Mesendoderm (in vitro differentiated cells): ENCODE measurements at regions not wholly inside any gene's neighbourhood (a gene's known extent, or its start where the extent isn't known, plus 50 kb on each side); places are given as distances from the start of the nearest gene placed in this dataset.

ENCODE experiments used
- DNase-seq: peaks from one replicate; pipeline ENCODE4 v3.0.0; 2013
- H2AK5ac ChIP-seq: 2 replicates; pipeline ENCODE4 v1.6.1; 2013; ENCODE audit warnings: low read length, inconsistent platforms
- H2BK120ac ChIP-seq: 2 replicates; pipeline ENCODE4 v1.6.1; 2013; ENCODE audit warnings: low read depth, mild to moderate bottlenecking, low read length, moderate library complexity, mixed read lengths
- H2BK15ac ChIP-seq: replicated peaks from 2 replicates; pipeline ENCODE4 v1.6.1; 2013; ENCODE audit warnings: low read depth, mild to moderate bottlenecking, moderate library complexity
- H2BK5ac ChIP-seq: 2 replicates; pipeline ENCODE4 v1.6.1; 2013; ENCODE audit warnings: low read length, inconsistent platforms
- H3K18ac ChIP-seq: 2 replicates; pipeline ENCODE4 v1.6.1; 2013; ENCODE audit warnings: mild to moderate bottlenecking, low read length, mixed read lengths
- H3K23ac ChIP-seq: one replicate; pipeline ENCODE4 v1.6.1; 2013; ENCODE audit warnings: low read length
- H3K27ac ChIP-seq: 2 replicates; pipeline ENCODE4 v1.5.1; 2013; ENCODE audit warnings: low read depth, mild to moderate bottlenecking, inconsistent platforms, low read length, moderate library complexity
- H3K27me3 ChIP-seq: 2 replicates; pipeline ENCODE4 v1.6.1; 2013; ENCODE audit warnings: low read length, control low read depth, mild to moderate bottlenecking, inconsistent platforms; ENCODE audit not compliant: insufficient read depth, poor library complexity
- H3K36me3 ChIP-seq: 2 replicates; pipeline ENCODE4 v1.6.1; 2013; ENCODE audit warnings: low read length, inconsistent platforms; ENCODE audit not compliant: control insufficient read depth, insufficient read depth
- H3K4ac ChIP-seq: one replicate; pipeline ENCODE4 v1.6.1; 2013; ENCODE audit warnings: low read depth, mild to moderate bottlenecking, low read length, moderate library complexity
- H3K4me1 ChIP-seq: 2 replicates; pipeline ENCODE4 v1.6.1; 2013; ENCODE audit warnings: low read depth, low read length, inconsistent platforms; ENCODE audit not compliant: control insufficient read depth
- H3K4me2 ChIP-seq: 2 replicates; pipeline ENCODE4 v1.6.1; 2013; ENCODE audit warnings: low read length
- H3K4me3 ChIP-seq: 2 replicates; pipeline ENCODE4 v1.5.1; 2013; ENCODE audit warnings: mild to moderate bottlenecking, low read length
- H3K56ac ChIP-seq: one replicate; pipeline ENCODE4 v1.6.1; 2013; ENCODE audit warnings: low read length
- H3K79me1 ChIP-seq: 2 replicates; pipeline ENCODE4 v1.6.1; 2013; ENCODE audit warnings: low read length, inconsistent platforms
- H3K79me2 ChIP-seq: 2 replicates; pipeline ENCODE4 v1.6.1; 2013; ENCODE audit warnings: mild to moderate bottlenecking, low read length; ENCODE audit not compliant: control insufficient read depth, insufficient read depth
- H3K9ac ChIP-seq: 2 replicates; pipeline ENCODE4 v1.6.1; 2013; ENCODE audit warnings: low read length, inconsistent platforms
- H4K5ac ChIP-seq: one replicate; pipeline ENCODE4 v1.6.1; 2013; ENCODE audit warnings: low read length
- H4K8ac ChIP-seq: one replicate; pipeline ENCODE4 v1.6.1; 2013; ENCODE audit warnings: low read depth, mild to moderate bottlenecking, control low read depth, low read length, moderate library complexity
- WGBS: extraction: QIAGEN DNeasy Blood & Tissue Kit; methylation state at CpG from one replicate; pipeline ENCODE4 v1.1.7; 2013; ENCODE audit warnings: low lambda C conversion rate, missing lambda C conversion rate; ENCODE audit not compliant: insufficient coverage; ENCODE audit errors: extremely low coverage; 5-methylcytosine and 5-hydroxymethylcytosine counted together

- no peak for DNase-seq
- H3K79me1 ChIP-seq, result no peaks in the 10 kb centered on the region
- no peak overlapping the region for H3K23ac ChIP-seq
- no peaks in the 10 kb centered on the region for H3K79me2 ChIP-seq
- H3K27me3 ChIP-seq, result no peaks in the 10 kb centered on the region
- H2BK15ac ChIP-seq, result no peak overlapping the region
- no peak overlapping the region for H4K5ac ChIP-seq
- H3K4me1 ChIP-seq, result no peaks in the 10 kb centered on the region
- no peak overlapping the region for H2BK120ac ChIP-seq
- H3K56ac ChIP-seq, result no peak overlapping the region
- no peak overlapping the region for H3K4me2 ChIP-seq
- no peak overlapping the region for H2BK5ac ChIP-seq
- WGBS, result no CpG with 5 or more reads among the region's 4 CpGs
- H3K36me3 ChIP-seq, result no peaks in the 10 kb centered on the region
- no peak overlapping the region for H3K9ac ChIP-seq
- no peak overlapping the region for H3K27ac ChIP-seq
- no peak overlapping the region for H3K18ac ChIP-seq
- no peak overlapping the region for H4K8ac ChIP-seq
- H3K4ac ChIP-seq, result no peak overlapping the region
- H2AK5ac ChIP-seq, result no peak overlapping the region
- H3K4me3 ChIP-seq, result no peak overlapping the region
Measured at GRCh38 chr2:8043295-8043694, 638.6 kb upstream of the ID2 start.

- H3K56ac ChIP-seq, result no peak overlapping the region
- WGBS, result no CpG with 5 or more reads among the region's 4 CpGs
- no peak overlapping the region for H2AK5ac ChIP-seq
- H3K18ac ChIP-seq, result no peak overlapping the region
- H3K23ac ChIP-seq, result no peak overlapping the region
- no peak for DNase-seq
- no peak overlapping the region for H4K5ac ChIP-seq
- no peak overlapping the region for H2BK120ac ChIP-seq
- H3K36me3 ChIP-seq, result no peaks in the 10 kb centered on the region
- H3K4ac ChIP-seq, result no peak overlapping the region
- no peaks in the 10 kb centered on the region for H3K27me3 ChIP-seq
- H4K8ac ChIP-seq, result no peak overlapping the region
- no peak overlapping the region for H2BK15ac ChIP-seq
- no peak overlapping the region for H3K4me2 ChIP-seq
- H3K4me1 ChIP-seq, result no peaks in the 10 kb centered on the region
- H3K4me3 ChIP-seq, result no peak overlapping the region
- H3K79me1 ChIP-seq, result no peaks in the 10 kb centered on the region
- H3K79me2 ChIP-seq, result no peaks in the 10 kb centered on the region
- no peak overlapping the region for H3K27ac ChIP-seq
- H3K9ac ChIP-seq, result no peak overlapping the region
- no peak overlapping the region for H2BK5ac ChIP-seq
Measured at GRCh38 chr2:8044046-8044594, 637.7 kb upstream of the ID2 start.

GRCh38 chr2:8045081-8045614 lies 636.7 kb upstream of the ID2 start:
- no peak overlapping the region for H3K9ac ChIP-seq
- no peak overlapping the region for H2BK120ac ChIP-seq
- WGBS, result no CpG with 5 or more reads among the region's 6 CpGs
- no peaks in the 10 kb centered on the region for H3K4me1 ChIP-seq
- no peak overlapping the region for H3K23ac ChIP-seq
- H2AK5ac ChIP-seq, result no peak overlapping the region
- H4K5ac ChIP-seq, result no peak overlapping the region
- H2BK5ac ChIP-seq, result no peak overlapping the region
- H3K4ac ChIP-seq, result no peak overlapping the region
- no peak for DNase-seq
- H3K79me2 ChIP-seq, result no peaks in the 10 kb centered on the region
- H2BK15ac ChIP-seq, result no peak overlapping the region
- no peak overlapping the region for H3K18ac ChIP-seq
- H3K4me2 ChIP-seq, result no peak overlapping the region
- no peak overlapping the region for H3K27ac ChIP-seq
- H3K36me3 ChIP-seq, result no peaks in the 10 kb centered on the region
- no peak overlapping the region for H3K56ac ChIP-seq
- no peak overlapping the region for H3K4me3 ChIP-seq
- no peaks in the 10 kb centered on the region for H3K27me3 ChIP-seq
- no peak overlapping the region for H4K8ac ChIP-seq
- H3K79me1 ChIP-seq, result no peaks in the 10 kb centered on the region

GRCh38 chr2:8046849-8047248 lies 635.0 kb upstream of the ID2 start:
- Histone ChIP-seq H3K4me3 (no peak overlapping the region), H3K4me2 (no peak overlapping the region), H3K79me2 (no peaks in the 10 kb centered on the region), H3K23ac (no peak overlapping the region), H3K79me1 (no peaks in the 10 kb centered on the region), H2BK5ac (no peak overlapping the region), H3K18ac (no peak overlapping the region), H3K56ac (no peak overlapping the region), H3K4ac (no peak overlapping the region), H2BK15ac (no peak overlapping the region), H3K9ac (no peak overlapping the region), H3K27ac (no peak overlapping the region), H3K27me3 (no peaks in the 10 kb centered on the region), H4K8ac (no peak overlapping the region), H4K5ac (no peak overlapping the region), H2BK120ac (no peak overlapping the region), H3K36me3 (no peaks in the 10 kb centered on the region), H2AK5ac (no peak overlapping the region), H3K4me1 (no peaks in the 10 kb centered on the region)
- WGBS, result no CpG with 5 or more reads among the region's 5 CpGs
- DNase-seq, result no peak

- no CpG with 5 or more reads among the region's 4 CpGs for WGBS
- Histone ChIP-seq H3K4me3 (no peak overlapping the region), H3K18ac (no peak overlapping the region), H2BK120ac (no peak overlapping the region), H3K56ac (no peak overlapping the region), H2BK5ac (no peak overlapping the region), H3K27ac (no peak overlapping the region), H3K9ac (no peak overlapping the region), H3K4me1 (no peaks in the 10 kb centered on the region), H3K4me2 (no peak overlapping the region), H3K4ac (no peak overlapping the region), H2AK5ac (no peak overlapping the region), H3K79me1 (no peaks in the 10 kb centered on the region), H2BK15ac (no peak overlapping the region), H3K23ac (no peak overlapping the region), H4K5ac (no peak overlapping the region), H3K79me2 (no peaks in the 10 kb centered on the region), H4K8ac (no peak overlapping the region), H3K36me3 (no peaks in the 10 kb centered on the region), H3K27me3 (no peaks in the 10 kb centered on the region)
- no peak for DNase-seq
Measured at GRCh38 chr2:8049176-8049575, 632.7 kb upstream of the ID2 start.
